GM23248 (cell line): ENCODE measurements at regions not wholly inside any gene's neighbourhood (a gene's known extent, or its start where the extent isn't known, plus 50 kb on each side); places are given as distances from the start of the nearest gene placed in this dataset.

Experiments
- DNase-seq: peaks from one replicate; pipeline ENCODE4 v3.0.0-alpha.2; 2015
- H2AFZ ChIP-seq: fragments of 200-600 bp; sonication (generic); 2 replicates; pipeline ENCODE4 v1.6.1; 2016; ENCODE audit warnings: antibody characterized with exemption
- H3F3A ChIP-seq: fragments of 200-600 bp; sonication (generic); 2 replicates; pipeline ENCODE4 v1.6.1; 2016; ENCODE audit warnings: mild to moderate bottlenecking, antibody characterized with exemption, mixed run types; ENCODE audit not compliant: insufficient read depth
- H3K27ac ChIP-seq: fragments of 200-600 bp; sonication (generic); 2 replicates; pipeline ENCODE4 v1.5.1; 2016; ENCODE audit warnings: mild to moderate bottlenecking
- H3K27me3 ChIP-seq: fragments of 200-600 bp; sonication (generic); replicated peaks from 2 replicates; pipeline ENCODE4 v1.6.1; 2016; ENCODE audit warnings: mild to moderate bottlenecking; ENCODE audit not compliant: insufficient read depth
- H3K36me3 ChIP-seq: fragments of 200-600 bp; sonication (generic); 2 replicates; pipeline ENCODE4 v1.6.1; 2016; ENCODE audit warnings: low read depth, mild to moderate bottlenecking
- H3K4me1 ChIP-seq: fragments of 200-600 bp; sonication (generic); 2 replicates; pipeline ENCODE4 v1.6.1; 2016; ENCODE audit warnings: mild to moderate bottlenecking; ENCODE audit not compliant: insufficient read depth
- H3K4me2 ChIP-seq: fragments of 200-600 bp; sonication (generic); one replicate; pipeline ENCODE4 v1.6.1; 2016; ENCODE audit warnings: mild to moderate bottlenecking; ENCODE audit not compliant: unreplicated experiment
- H3K4me3 ChIP-seq: fragments of 200-600 bp; sonication (generic); 2 replicates; pipeline ENCODE4 v1.5.1; 2016; ENCODE audit warnings: mild to moderate bottlenecking
- H3K79me2 ChIP-seq: fragments of 200-600 bp; sonication (generic); 2 replicates; pipeline ENCODE4 v1.6.1; 2016; ENCODE audit warnings: mild to moderate bottlenecking; ENCODE audit not compliant: insufficient read depth
- H3K9ac ChIP-seq: fragments of 200-600 bp; sonication (generic); 2 replicates; pipeline ENCODE4 v1.6.1; 2016; ENCODE audit warnings: mild to moderate bottlenecking
- H3K9me2 ChIP-seq: fragments of 200-600 bp; sonication (generic); 2 replicates; pipeline ENCODE4 v1.6.1; 2016; ENCODE audit warnings: mixed run types, mild to moderate bottlenecking, moderate library complexity; ENCODE audit not compliant: insufficient read depth
- H3K9me3 ChIP-seq: fragments of 200-600 bp; sonication (generic); one replicate; pipeline ENCODE4 v1.6.1; 2017; ENCODE audit warnings: low read depth
- H4K20me1 ChIP-seq: fragments of 200-600 bp; sonication (generic); 2 replicates; pipeline ENCODE4 v1.6.0; 2016; ENCODE audit not compliant: insufficient read depth
- EZH2 ChIP-seq: fragments of 200-600 bp; sonication (generic); IDR thresholded peaks from 2 replicates; pipeline ENCODE4 v1.6.1; 2018; ENCODE audit warnings: antibody characterized with exemption, mild to moderate bottlenecking; ENCODE audit not compliant: insufficient read depth, poor library complexity, severe bottlenecking
- EZH2phosphoT487 ChIP-seq: fragments of 200-600 bp; sonication (generic); IDR thresholded peaks from 2 replicates; pipeline ENCODE4 v1.6.1; 2018; ENCODE audit warnings: antibody characterized with exemption, moderate library complexity, mild to moderate bottlenecking, low read depth; ENCODE audit not compliant: insufficient read depth
- WGBS, 2 experiments: methylation state at CpG; one replicate each; pipeline ENCODE4 v1.1.6; 2015 to 2017; ENCODE audit warnings: low lambda C conversion rate in 2 of 2, low coverage in 1 of 2; ENCODE audit errors: missing lambda C conversion rate in 2 of 2; 5-methylcytosine and 5-hydroxymethylcytosine counted together
- in situ Hi-C: fragments of 300-500 bp; cut with MboI; formaldehyde crosslinking; loops from 2 replicates; pipeline ENCODE4 v1.15.0; 2020

DNA sequence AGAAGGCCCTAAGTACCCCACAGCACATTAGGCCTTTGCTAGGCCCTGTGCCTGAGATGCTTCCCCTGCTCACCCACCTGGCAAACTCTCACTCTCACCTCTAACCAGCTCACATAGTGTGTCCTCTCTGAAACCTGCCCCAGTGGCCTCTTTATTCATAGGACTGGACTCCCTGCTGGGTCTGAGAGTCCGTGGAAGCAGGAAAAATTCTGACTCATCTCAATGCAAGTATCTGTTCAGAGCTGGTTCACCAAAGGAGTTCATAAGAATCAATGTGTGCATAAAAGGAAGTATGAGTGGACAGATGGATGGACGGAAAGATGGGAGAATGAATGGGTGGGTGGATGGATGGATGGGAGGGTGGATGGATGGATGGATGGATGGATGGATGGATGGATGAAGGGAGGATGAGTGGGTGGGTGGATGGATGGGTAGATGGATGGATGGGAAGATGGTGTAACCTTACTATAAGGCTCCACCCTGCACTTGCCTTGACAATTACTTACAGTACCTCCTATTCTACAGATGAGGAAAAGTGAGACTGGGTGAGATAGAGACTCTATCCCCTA is 111.2 kb upstream of the ZMIZ1 start:
- WGBS, 2 experiments, result 28 to 36% methylated on average over 2 of the region's 2 CpGs
- TF ChIP-seq EZH2, result no peak
- no peak for TF ChIP-seq EZH2phosphoT487

DNA sequence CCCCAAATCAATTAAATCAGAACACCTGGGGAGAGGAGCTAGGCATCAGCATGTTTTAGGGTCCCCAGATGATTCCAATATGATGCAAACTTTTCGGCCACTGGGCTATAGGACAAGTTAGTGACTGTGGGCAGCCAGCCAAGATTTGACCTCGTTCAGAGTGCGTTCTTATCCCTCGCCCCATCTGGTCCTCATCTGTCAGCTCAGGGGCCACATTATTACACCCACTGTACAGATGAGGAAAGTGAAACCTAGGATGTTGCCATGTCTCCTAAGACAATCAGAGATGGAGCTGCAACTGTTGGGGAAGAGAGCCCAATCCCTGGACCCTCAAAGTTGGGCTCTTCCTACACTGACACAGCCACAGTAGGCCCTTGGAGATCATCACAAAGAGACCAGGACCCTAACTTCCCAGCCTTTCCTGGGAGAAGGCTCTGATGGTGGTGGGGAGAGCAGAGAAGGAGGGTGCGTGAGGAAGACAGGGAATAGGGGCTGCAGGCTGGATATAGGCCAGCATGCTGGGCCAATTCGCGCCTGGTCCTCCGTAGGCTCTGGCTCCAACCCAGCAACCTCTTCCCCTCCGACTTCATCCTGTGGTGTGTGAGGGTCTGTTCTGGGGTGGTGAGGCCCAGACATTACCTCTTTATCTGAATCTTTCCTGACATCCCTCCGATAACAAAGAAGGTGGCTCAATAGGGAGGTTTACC is 109.4 kb upstream of the ZMIZ1 start:
- no peaks in the 10 kb centered on the region for H3K9me2 ChIP-seq
- H2AFZ ChIP-seq, result no peak overlapping the region
- TF ChIP-seq EZH2phosphoT487, result no peak
- no peak for TF ChIP-seq EZH2
- H3K27ac ChIP-seq, result no peak overlapping the region
- peaks cover 3% of the 10 kb centered on the region for H3K4me1 ChIP-seq
- no peak overlapping the region for H3K9ac ChIP-seq
- in situ Hi-C loops, result no loop called here
- 90 to 92% methylated on average over 10 of the region's 10 CpGs for WGBS, 2 experiments
- no peaks in the 10 kb centered on the region for H3K79me2 ChIP-seq
- peaks cover 15% of the 10 kb centered on the region for H3F3A ChIP-seq
- H3K36me3 ChIP-seq, result no peaks in the 10 kb centered on the region
- no peaks in the 10 kb centered on the region for H4K20me1 ChIP-seq
- no peaks in the 10 kb centered on the region for H3K27me3 ChIP-seq
- H3K9me3 ChIP-seq, result no peaks in the 10 kb centered on the region
- H3K4me2 ChIP-seq, result no peak overlapping the region
- H3K4me3 ChIP-seq, result no peak overlapping the region
- no peak for DNase-seq

More for the DNA sequence above, 111.2 kb upstream of the ZMIZ1 start:
- H3F3A ChIP-seq, result peaks cover 15% of the 10 kb centered on the region
- no peak overlapping the region for H3K9ac ChIP-seq
- H4K20me1 ChIP-seq, result no peaks in the 10 kb centered on the region
- H2AFZ ChIP-seq, result no peak overlapping the region
- no peak overlapping the region for H3K4me3 ChIP-seq
- no peaks in the 10 kb centered on the region for H3K9me3 ChIP-seq
- DNase-seq, result peak; percentile 82
- H3K9me2 ChIP-seq, result no peaks in the 10 kb centered on the region
- no peaks in the 10 kb centered on the region for H3K36me3 ChIP-seq
- H3K4me1 ChIP-seq, result peaks cover 3% of the 10 kb centered on the region
- in situ Hi-C loops, result no loop called here
- H3K4me2 ChIP-seq, result no peak overlapping the region
- H3K79me2 ChIP-seq, result no peaks in the 10 kb centered on the region
- no peaks in the 10 kb centered on the region for H3K27me3 ChIP-seq
- H3K27ac ChIP-seq, result no peak overlapping the region

DNA sequence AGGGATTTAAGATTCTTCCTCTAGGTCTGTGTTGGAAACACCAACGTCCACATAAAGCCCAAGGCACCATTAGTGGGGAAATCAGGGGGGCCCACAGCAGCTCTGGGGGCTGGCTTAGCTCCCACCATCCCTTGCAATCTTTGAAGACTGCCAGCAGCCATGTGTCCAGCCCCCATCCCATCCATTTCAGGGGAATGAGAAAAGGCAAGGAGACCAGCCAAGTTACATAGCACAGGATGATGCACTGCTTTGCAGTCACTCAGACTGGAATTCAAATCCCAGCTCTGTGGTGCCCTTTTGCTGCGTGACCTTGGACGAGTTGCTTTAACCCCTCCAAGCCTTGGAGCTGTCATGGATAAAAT is 108.9 kb upstream of the ZMIZ1 start:
- no peaks in the 10 kb centered on the region for H3K79me2 ChIP-seq

GRCh38 chr10:78960316-78960800 is 108.4 kb upstream of the ZMIZ1 start:
- Histone ChIP-seq H3K79me2 (no peaks in the 10 kb centered on the region), H3F3A (peaks cover 15% of the 10 kb centered on the region), H3K4me1 (peaks cover 3% of the 10 kb centered on the region), H3K9ac (peak overlapping the region; percentile 57), H3K27me3 (no peaks in the 10 kb centered on the region), H2AFZ (no peak overlapping the region), H3K9me2 (no peaks in the 10 kb centered on the region), H3K4me3 (no peak overlapping the region), H4K20me1 (no peaks in the 10 kb centered on the region), H3K4me2 (peak overlapping the region; percentile 38), H3K36me3 (no peaks in the 10 kb centered on the region), H3K27ac (peak overlapping the region; percentile 29; the same call in 1 of the 2 replicates), H3K9me3 (no peaks in the 10 kb centered on the region)
- DNase-seq, result peak; percentile 94
- TF ChIP-seq EZH2phosphoT487, result no peak
- TF ChIP-seq EZH2, result no peak
- in situ Hi-C loops, result no loop called here
- 17% methylated on average over 7 of the region's 7 CpGs for WGBS, 2 experiments

More for the DNA sequence above, 108.9 kb upstream of the ZMIZ1 start:
- H3F3A ChIP-seq, result peaks cover 15% of the 10 kb centered on the region
- no peak for TF ChIP-seq EZH2phosphoT487
- no peak for TF ChIP-seq EZH2
- H3K9me3 ChIP-seq, result no peaks in the 10 kb centered on the region
- no peaks in the 10 kb centered on the region for H3K36me3 ChIP-seq
- peak; percentile 51 for DNase-seq
- WGBS, 2 experiments, result 55 to 60% methylated on average over 3 of the region's 3 CpGs
- no peaks in the 10 kb centered on the region for H3K27me3 ChIP-seq
- in situ Hi-C loops, result no loop called here
- no peak overlapping the region for H3K9ac ChIP-seq
- peak overlapping the region; percentile 38 for H3K4me2 ChIP-seq
- H3K9me2 ChIP-seq, result no peaks in the 10 kb centered on the region
- H2AFZ ChIP-seq, result no peak overlapping the region
- peaks cover 3% of the 10 kb centered on the region for H3K4me1 ChIP-seq
- H3K4me3 ChIP-seq, result no peak overlapping the region
- 0 out of 2 replicates have a peak overlapping the region, but pooled peaks have one; percentile 6 for H3K27ac ChIP-seq
- no peaks in the 10 kb centered on the region for H4K20me1 ChIP-seq
